ENCODE measurements at regions not wholly inside any gene's neighbourhood (a gene's known extent, or its start where the extent isn't known, plus 50 kb on each side); places are given as distances from the start of the nearest gene placed in this dataset.

DNA sequence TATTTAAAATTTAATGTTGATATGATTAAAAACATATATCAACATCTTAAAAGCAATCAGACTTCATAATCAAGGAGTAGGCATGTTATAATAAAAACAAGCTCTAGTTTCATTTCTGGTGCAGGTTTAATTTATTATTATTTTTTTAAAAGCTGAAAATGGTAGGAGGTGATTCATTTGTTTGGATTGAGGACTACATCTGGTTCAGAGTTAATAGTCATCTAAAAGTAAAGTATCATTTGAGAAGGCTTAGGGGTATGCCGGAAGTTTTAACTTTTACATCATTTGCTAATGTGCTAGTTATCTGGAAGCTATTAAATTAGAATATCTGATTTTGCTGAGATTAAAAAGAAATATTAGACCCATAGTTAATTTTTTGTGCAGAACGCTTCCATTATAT lies 169.5 kb upstream of the LAMA2 start:
- TF ChIP-seq POLR2A (IDR thresholded peaks at IDR 0.05; ENCODE audit: low read depth, low read length) (no peak), POLR2AphosphoS5 (IDR thresholded peaks at IDR 0.05; ENCODE audit: low read depth, low read length) (no peak), TAF1 (IDR thresholded peaks at IDR 0.05; ENCODE audit: borderline replicate concordance, low read depth, low read length) (no peak)
